IgD-negative memory B cell (primary cell): ENCODE measurements at regions not wholly inside any gene's neighbourhood (a gene's known extent, or its start where the extent isn't known, plus 50 kb on each side); places are given as distances from the start of the nearest gene placed in this dataset.

Source experiments
- H3K27ac Mint-ChIP-seq, 3 donors: one replicate each; pipeline ENCODE4 v1.8.0; 2020 to 2022; ENCODE audit warnings: mild to moderate bottlenecking in 3 of 3, mixed read lengths in 3 of 3, moderate library complexity in 1 of 3
- H3K27me3 Mint-ChIP-seq: one replicate; pipeline ENCODE4 v1.8.0; 2021; ENCODE audit warnings: mixed read lengths
- H3K36me3 Mint-ChIP-seq: one replicate; pipeline ENCODE4 v1.8.0; 2020; ENCODE audit warnings: mild to moderate bottlenecking, mixed read lengths
- H3K4me1 Mint-ChIP-seq, 3 donors: one replicate each; pipeline ENCODE4 v1.8.0; 2020 to 2022; ENCODE audit warnings: mixed read lengths in 3 of 3, mild to moderate bottlenecking in 1 of 3
- H3K4me3 Mint-ChIP-seq, 4 donors: one replicate each; pipeline ENCODE4 v1.8.0; 2020 to 2022; ENCODE audit warnings: mild to moderate bottlenecking in 4 of 4, mixed read lengths in 4 of 4, moderate library complexity in 3 of 4
- H3K9me3 Mint-ChIP-seq, 3 donors: one replicate each; pipeline ENCODE4 v1.8.0; 2020 to 2021; ENCODE audit warnings: mixed read lengths in 3 of 3, mild to moderate bottlenecking in 1 of 3

DNA sequence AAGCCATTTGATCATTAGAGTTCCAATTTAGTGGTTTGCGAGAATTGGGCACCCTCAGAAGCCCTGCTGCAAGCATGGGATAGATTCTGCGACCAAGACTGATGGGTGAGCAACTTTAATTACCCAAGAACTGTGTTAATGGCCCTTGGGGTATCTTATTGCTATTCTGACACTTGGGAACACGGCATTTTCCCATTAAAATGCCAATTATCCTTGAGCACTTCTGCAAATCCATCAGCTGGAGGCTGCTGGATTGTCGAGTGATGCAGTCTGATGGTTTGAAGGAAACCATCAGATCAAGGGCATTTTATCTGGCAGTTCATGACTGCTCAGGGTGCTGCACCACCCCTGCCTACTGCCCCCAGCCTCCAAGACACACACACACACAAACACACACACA lies 183.6 kb upstream of the PROK2 start:
- H3K4me1 Mint-ChIP-seq, result peaks cover 0 to 8% (median 5%) of the 10 kb centered on the region in 3 donors
- peaks cover 4% of the 10 kb centered on the region for H3K36me3 Mint-ChIP-seq
- H3K27ac Mint-ChIP-seq, result no peak overlapping the region
- no peaks in the 10 kb centered on the region for H3K9me3 Mint-ChIP-seq
- no peak overlapping the region for H3K4me3 Mint-ChIP-seq
- H3K27me3 Mint-ChIP-seq, result peaks cover 16% of the 10 kb centered on the region

DNA sequence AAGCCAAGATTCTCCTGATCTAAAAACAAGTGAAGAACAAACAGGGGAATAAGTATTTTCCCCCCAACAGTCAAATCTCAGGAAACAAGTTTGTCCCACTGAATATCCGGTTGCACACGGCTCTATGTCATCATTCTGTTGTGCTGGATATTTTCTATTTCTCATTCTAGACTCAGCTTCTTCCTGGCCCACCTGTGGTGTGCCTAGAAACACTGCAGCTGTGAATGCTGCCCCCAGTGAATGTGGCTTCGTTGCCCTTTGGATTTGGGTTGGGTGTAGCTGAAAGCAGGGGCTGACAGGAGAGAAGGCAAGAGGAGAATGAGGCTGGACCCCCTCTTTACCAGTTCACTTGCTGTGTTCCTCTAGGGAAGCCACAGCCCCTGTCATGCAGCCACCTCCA lies 181.2 kb upstream of the PROK2 start:
- Mint-ChIP-seq H3K9me3 (no peaks in the 10 kb centered on the region), H3K4me3 (no peak overlapping the region), H3K4me1 (peaks cover 0 to 4% (median 0%) of the 10 kb centered on the region in 3 donors), H3K36me3 (peaks cover 2% of the 10 kb centered on the region), H3K27me3 (peaks cover 8% of the 10 kb centered on the region), H3K27ac (no peak overlapping the region)

DNA sequence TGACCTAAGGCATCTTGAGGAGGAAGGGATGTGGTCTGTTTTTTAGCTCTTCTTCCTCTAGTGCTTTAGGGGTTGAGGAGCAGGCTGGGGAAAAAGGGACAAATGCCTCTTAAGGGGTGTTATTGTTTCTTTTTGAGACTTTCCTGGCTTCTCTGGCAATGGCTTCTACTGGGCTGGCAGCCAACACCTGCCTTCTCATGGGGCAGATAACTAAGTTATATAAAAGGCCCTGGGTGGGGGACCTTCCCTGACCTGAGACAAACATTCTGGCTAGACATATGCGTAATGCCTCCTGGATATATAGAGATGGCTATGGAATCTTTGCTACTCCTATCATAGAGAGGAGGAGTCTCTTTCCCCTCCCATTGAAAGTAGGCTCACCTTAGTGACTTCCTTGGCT lies 179.2 kb upstream of the PROK2 start:
- H3K27me3 Mint-ChIP-seq, result peaks cover 10% of the 10 kb centered on the region

DNA sequence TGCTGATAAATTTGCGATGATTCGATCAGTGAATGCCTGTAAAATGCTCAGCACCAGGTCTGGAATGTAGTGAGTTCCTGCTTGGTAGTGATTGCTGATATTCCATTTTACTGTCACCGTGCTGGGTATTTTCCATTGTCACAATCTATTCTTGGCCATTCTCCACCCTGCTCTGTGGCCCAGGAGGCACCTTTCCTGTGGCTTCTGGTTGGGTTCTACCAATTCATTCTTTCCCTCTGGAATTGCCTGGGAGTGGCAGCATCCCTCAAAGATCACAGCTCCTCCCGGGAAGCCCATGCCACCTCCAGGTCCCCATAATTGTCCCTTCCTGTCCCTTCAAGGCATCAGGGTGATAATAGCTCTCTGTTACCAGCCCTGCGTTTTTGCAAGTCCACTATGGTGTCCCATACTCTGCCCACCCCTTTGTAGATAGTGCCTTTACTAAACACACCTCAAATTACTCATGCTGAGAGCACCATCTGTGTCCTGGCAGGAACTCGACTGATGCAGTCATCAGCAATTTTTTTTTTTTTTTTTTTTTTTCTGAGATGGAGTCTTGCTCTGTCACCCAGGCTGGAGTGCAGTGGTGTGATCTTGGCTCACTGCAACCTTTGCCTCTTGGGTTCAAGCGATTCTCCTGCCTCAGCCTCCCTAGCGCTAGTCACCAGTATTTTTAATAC lies 177.8 kb upstream of the PROK2 start:
- Mint-ChIP-seq H3K4me1 (peaks cover 0 to 4% (median 0%) of the 10 kb centered on the region in 3 donors), H3K27ac (no peak overlapping the region), H3K36me3 (peaks cover 2% of the 10 kb centered on the region), H3K9me3 (no peaks in the 10 kb centered on the region), H3K27me3 (peaks cover 10% of the 10 kb centered on the region), H3K4me3 (peak overlapping the region in 1 of 4 donors; percentile 35)

More for the DNA sequence above, 179.2 kb upstream of the PROK2 start:
- H3K9me3 Mint-ChIP-seq, result no peaks in the 10 kb centered on the region
- H3K4me3 Mint-ChIP-seq, result no peak overlapping the region
- H3K36me3 Mint-ChIP-seq, result peaks cover 2% of the 10 kb centered on the region
- peaks cover 0 to 4% (median 0%) of the 10 kb centered on the region in 3 donors for H3K4me1 Mint-ChIP-seq
- no peak overlapping the region for H3K27ac Mint-ChIP-seq

DNA sequence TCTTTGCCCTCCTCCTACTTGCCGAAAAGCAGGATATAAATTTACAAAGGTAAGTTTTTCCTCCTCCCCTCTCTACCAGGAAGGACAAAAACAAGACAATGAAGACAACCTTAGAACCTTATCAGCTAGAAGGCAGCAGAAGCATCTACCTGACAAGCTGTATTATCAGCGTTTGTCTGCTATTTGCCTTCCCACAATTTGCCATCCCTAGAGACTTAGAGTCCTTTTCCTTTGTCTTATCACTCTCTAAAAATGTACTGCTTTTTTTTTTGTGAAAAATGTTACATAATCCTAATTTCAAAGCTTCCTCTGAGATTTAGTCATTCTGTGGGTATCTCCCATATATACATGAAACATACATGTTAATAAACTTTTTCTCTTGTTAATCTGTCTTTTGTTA lies 176.9 kb upstream of the PROK2 start:
- H3K27me3 Mint-ChIP-seq, result peaks cover 8% of the 10 kb centered on the region

DNA sequence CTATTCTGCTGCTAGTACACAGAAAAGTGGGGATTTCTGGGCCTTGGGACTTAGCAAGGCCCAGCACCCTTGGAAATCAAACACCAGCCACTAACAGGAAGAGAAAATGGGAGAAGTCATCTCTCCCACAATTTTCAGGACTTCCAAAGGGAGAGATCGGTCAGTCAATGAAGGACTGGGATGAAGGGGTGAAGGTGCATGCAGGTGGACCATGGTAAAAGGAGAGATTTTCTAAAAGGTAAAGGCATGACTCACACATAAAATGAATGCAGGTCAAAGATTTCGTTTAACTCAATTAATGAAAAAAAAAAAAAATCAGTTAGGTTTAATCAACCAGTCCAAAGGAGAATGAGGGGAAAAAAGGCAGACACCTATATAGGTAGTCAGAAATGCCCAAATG lies 176.4 kb upstream of the PROK2 start:
- Mint-ChIP-seq H3K4me3 (no peak overlapping the region), H3K27me3 (peaks cover 8% of the 10 kb centered on the region), H3K27ac (no peak overlapping the region), H3K9me3 (no peaks in the 10 kb centered on the region), H3K36me3 (no peaks in the 10 kb centered on the region), H3K4me1 (peaks cover 0 to 3% (median 0%) of the 10 kb centered on the region in 3 donors)

More for the DNA sequence above, 176.9 kb upstream of the PROK2 start:
- peaks cover 0 to 4% (median 0%) of the 10 kb centered on the region in 3 donors for H3K4me1 Mint-ChIP-seq
- H3K27ac Mint-ChIP-seq, result no peak overlapping the region
- no peaks in the 10 kb centered on the region for H3K9me3 Mint-ChIP-seq
- peaks cover 1% of the 10 kb centered on the region for H3K36me3 Mint-ChIP-seq
- no peak overlapping the region for H3K4me3 Mint-ChIP-seq

DNA sequence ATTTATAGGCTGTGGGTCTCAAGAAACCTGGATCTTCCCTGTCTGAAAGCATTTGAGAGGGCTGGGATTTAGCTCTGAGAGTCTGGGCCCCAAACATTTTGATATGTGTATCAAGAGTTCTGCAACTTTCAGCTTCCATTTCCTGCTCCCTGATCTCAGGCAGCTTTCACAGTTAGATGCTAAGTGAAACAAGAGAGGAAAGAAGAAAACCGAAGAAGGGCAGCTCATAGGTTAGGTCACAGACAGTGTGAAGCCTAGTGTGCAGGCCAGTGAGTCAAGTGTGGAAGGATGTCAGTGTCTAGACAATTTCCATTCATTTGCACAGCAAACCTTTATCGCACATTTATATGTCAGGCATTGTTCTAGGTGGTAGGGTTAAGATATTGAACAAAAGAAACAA lies 173.6 kb upstream of the PROK2 start:
- Mint-ChIP-seq H3K36me3 (no peaks in the 10 kb centered on the region), H3K4me3 (no peak overlapping the region), H3K27me3 (peaks cover 13% of the 10 kb centered on the region), H3K4me1 (peaks cover 0 to 8% (median 3%) of the 10 kb centered on the region in 3 donors), H3K27ac (no peak overlapping the region), H3K9me3 (no peaks in the 10 kb centered on the region)

DNA sequence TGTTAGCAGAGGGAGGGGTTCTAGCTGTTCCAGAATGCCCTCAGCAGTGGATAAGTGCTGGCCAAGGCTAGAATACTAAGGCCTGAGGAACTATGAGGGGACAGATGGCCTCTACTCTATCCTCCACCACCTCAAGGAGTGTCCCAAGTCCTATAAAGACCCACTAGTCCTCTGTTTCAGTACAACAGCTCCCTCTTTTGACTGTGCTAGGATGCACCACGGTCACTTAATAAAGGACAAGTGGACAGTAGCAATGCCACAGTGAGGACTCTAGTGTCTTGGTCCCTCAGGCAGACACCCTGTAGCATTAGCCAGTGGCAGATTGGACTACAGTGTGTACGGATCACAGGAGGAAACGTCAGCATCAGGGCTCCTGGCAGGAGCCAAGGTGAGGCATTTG lies 171.8 kb upstream of the PROK2 start:
- no peaks in the 10 kb centered on the region for H3K9me3 Mint-ChIP-seq
- no peak overlapping the region for H3K27ac Mint-ChIP-seq
- no peaks in the 10 kb centered on the region for H3K36me3 Mint-ChIP-seq
- peaks cover 13% of the 10 kb centered on the region for H3K27me3 Mint-ChIP-seq
- H3K4me1 Mint-ChIP-seq, result peaks cover 0 to 8% (median 8%) of the 10 kb centered on the region in 3 donors
- peak overlapping the region in 1 of 4 donors; percentile 56 for H3K4me3 Mint-ChIP-seq

DNA sequence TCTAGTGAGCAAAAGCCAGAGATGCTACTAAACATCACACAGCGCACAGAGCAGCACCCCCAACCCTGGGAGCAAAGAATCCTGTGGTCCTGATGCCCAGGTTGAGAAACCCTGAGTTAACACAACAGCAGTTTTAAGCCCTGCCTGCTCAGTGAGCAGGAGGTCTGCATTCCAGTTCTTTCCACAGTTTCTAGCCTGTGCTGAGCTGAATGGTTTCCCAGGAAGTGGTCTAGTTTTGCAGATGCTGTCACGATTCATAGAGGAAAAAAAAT lies 171.1 kb upstream of the PROK2 start:
- H3K27ac Mint-ChIP-seq, result no peak overlapping the region
- no peak overlapping the region for H3K4me3 Mint-ChIP-seq
- H3K9me3 Mint-ChIP-seq, result no peaks in the 10 kb centered on the region
- no peaks in the 10 kb centered on the region for H3K36me3 Mint-ChIP-seq
- peaks cover 0 to 8% (median 8%) of the 10 kb centered on the region in 3 donors for H3K4me1 Mint-ChIP-seq
- peaks cover 15% of the 10 kb centered on the region for H3K27me3 Mint-ChIP-seq

DNA sequence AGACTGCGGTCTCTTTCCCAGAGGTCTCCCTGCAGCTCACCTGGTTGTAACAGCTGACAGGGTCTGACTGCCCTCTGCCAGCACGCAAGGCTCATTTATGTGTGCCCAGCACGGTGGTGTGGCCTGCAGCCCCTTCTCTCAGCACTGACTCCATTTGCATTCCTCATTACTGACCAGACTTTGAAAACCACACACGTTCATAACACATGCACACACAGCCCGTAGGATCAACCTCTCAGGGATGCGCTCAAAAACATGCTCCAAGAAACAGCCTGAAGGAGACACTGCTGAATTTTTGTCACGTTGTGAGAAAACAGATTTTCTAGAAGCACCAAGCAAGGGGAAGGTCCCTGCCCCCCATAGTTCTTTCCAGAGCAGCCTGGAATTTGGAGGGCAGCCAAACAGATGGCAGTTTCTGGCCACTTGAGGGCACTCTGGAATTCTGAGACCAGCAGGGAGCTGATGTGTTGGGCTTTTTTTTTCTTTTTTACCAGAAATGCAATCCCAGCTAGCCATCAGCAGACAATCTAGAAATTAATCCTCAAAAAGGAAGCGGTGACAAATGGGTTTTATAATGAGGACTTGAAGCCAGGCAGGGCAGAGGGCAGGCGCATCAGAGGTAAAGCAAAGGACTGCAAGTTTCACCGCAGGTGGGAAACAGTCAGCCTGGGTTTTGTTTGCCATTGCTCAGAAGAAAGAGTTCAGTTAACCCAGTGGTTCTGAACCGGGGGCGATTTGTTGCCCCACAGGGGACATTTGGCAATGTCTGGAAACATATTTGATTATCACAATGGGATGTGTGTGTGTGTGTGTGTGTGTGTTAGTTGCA lies 170.5 kb upstream of the PROK2 start:
- Mint-ChIP-seq H3K27ac (no peak overlapping the region), H3K9me3 (no peaks in the 10 kb centered on the region), H3K36me3 (no peaks in the 10 kb centered on the region), H3K27me3 (peaks cover 12% of the 10 kb centered on the region), H3K4me1 (peaks cover 0 to 8% (median 8%) of the 10 kb centered on the region in 3 donors), H3K4me3 (peak overlapping the region in 2 of 4 donors; percentile 5 to 29)

DNA sequence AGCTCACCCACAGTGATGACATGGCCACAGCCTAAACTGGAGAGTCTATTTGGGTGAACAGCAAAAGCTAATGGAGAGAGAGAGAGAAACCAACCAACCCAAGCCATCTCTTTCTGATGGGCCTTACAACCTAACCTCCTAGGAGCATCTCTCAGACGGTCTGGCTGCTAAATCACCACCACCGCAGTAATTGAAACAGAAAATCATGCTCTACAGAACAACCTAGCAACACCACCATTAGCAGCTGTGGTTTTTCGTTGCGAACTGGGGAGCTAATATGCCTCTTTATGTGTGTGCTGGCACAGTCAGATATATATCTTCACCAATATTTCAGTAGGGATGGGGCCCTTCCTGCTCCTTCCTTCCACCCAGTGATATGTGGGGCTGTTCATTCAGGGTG lies 166.9 kb upstream of the PROK2 start:
- Mint-ChIP-seq H3K27me3 (peaks cover 25% of the 10 kb centered on the region), H3K4me1 (peaks cover 0 to 8% (median 8%) of the 10 kb centered on the region in 3 donors), H3K27ac (no peak overlapping the region)

DNA sequence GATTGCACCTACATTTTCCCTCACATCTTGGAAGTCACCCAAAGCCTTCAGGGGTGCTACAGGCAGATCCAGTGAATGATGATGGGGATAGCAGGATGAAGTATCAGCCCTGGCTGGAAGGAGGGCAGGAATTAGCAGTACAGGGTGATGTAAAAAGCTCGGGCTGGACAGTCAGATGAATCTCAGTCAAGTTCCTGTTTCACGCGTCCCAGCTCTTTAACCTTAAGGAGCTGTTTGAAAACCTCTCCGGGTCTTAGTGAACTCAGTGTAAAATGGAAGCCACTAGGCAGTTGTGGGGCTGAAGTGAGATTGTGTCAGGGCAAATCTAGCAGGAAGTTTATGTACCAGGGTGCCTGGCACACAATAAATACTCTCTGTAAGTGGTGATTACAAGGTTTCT lies 166.4 kb upstream of the PROK2 start:
- Mint-ChIP-seq H3K27ac (no peak overlapping the region), H3K36me3 (no peaks in the 10 kb centered on the region)

More for the DNA sequence above, 166.9 kb upstream of the PROK2 start:
- H3K9me3 Mint-ChIP-seq, result no peaks in the 10 kb centered on the region
- no peak overlapping the region for H3K4me3 Mint-ChIP-seq
- H3K36me3 Mint-ChIP-seq, result no peaks in the 10 kb centered on the region

DNA sequence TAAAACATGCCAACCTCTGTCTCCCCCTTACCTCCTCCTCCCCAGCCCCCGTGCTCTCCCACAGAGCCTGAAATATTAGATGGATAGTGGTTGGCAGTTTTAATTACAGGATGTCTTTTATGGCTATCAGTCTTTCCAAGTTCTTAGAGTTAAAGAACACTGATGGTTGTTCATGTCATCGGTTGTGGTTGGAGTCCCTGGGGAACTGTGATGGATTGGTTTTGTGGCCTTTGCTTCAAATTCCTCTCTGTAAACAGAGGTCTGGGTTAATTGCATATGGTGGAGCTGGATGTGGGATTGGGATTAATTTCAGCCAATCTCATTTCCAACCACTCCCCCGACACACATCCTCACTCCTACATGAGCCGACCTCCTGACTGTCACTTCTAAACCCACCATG lies 164.5 kb upstream of the PROK2 start:
- H3K27me3 Mint-ChIP-seq, result peaks cover 23% of the 10 kb centered on the region
- H3K4me3 Mint-ChIP-seq, result no peak overlapping the region
- H3K27ac Mint-ChIP-seq, result no peak overlapping the region
- no peaks in the 10 kb centered on the region for H3K36me3 Mint-ChIP-seq
- H3K4me1 Mint-ChIP-seq, result peaks cover 0 to 5% (median 0%) of the 10 kb centered on the region in 3 donors
- H3K9me3 Mint-ChIP-seq, result no peaks in the 10 kb centered on the region

More for the DNA sequence above, 166.4 kb upstream of the PROK2 start:
- Mint-ChIP-seq H3K27me3 (peaks cover 28% of the 10 kb centered on the region), H3K9me3 (no peaks in the 10 kb centered on the region), H3K4me1 (peaks cover 0 to 8% (median 8%) of the 10 kb centered on the region in 3 donors), H3K4me3 (no peak overlapping the region)

DNA sequence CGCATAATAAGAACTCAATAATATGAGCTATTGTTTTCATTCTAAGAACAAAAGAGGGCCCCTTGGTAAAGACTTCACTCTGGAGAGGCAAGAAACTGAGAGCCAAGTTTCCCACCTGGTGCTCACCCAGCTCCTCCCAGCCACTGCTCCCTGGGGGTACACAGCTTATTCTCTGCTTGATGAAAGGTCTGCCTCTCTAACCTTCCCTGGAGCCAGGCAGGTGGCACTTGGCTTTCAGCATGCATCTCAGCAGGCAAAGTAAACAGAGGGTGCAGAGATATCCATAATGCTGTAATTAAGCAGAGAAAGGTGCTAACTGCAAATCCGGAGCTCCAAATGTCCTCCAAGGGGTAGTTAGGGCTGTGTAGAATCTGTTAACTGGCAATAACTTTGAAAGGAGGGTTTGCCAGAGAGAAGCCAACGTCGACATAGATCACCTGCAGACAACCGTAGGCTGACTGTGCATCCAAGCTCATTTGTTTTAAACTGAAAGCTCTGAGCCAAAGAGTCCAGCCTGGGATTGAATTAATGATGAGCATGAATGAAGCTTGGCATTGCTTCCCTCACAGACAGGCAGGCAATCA lies 159.6 kb upstream of the PROK2 start:
- H3K4me1 Mint-ChIP-seq, result no peaks in the 10 kb centered on the region
- H3K4me3 Mint-ChIP-seq, result no peak overlapping the region
- peaks cover 1% of the 10 kb centered on the region for H3K36me3 Mint-ChIP-seq
- peak overlapping the region in 1 of 3 donors; percentile 26 for H3K27ac Mint-ChIP-seq
- peaks cover 40% of the 10 kb centered on the region for H3K27me3 Mint-ChIP-seq
- no peaks in the 10 kb centered on the region for H3K9me3 Mint-ChIP-seq

DNA sequence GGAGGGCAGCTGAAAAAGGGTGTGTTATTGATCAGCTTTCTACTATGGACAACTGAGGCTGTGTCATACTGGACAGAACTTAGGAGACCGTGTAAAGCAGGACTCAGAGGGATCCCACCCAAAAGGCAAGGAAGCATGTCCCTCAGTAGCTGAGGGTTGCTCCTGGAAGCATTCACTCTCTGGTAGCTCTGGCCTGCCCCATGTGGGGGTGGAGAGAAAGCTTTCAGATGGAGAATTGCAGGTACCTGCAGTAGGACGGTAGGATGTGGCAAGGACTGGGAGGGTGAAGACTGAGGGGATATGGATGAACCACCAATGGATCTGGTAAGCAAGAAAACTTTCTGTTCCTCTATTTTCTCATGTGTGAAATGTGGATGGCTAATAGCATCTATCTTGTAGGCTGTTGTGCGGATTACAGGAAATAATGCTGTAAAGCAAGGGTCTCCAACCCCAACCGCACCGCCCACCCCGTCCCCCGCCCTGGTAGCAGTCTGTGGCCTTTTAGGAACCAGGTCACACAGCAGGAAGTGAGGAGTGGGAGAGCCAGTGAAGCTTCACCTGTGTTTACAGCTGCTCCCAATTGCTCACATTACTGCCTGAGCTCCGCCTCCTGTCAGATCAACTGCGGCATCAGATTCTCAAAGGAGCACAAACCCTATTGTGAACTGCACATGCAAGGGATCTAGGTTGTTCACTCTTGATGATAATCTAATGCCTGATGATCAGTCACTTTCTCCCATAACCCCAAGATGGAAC lies 157.7 kb upstream of the PROK2 start:
- Mint-ChIP-seq H3K9me3 (no peaks in the 10 kb centered on the region), H3K4me1 (peaks cover 0 to 1% (median 0%) of the 10 kb centered on the region in 3 donors), H3K27ac (no peak overlapping the region), H3K36me3 (peaks cover 1% of the 10 kb centered on the region), H3K4me3 (no peak overlapping the region), H3K27me3 (peaks cover 38% of the 10 kb centered on the region)
